ENCODE measurements at regions not wholly inside any gene's neighbourhood (a gene's known extent, or its start where the extent isn't known, plus 50 kb on each side); places are given as distances from the start of the nearest gene placed in this dataset.

- no peaks in the 10 kb centered on the region for H3K27me3 Mint-ChIP-seq (ENCODE audit: insufficient read depth, unreplicated experiment)
- no peaks in the 10 kb centered on the region for H3K9me3 Mint-ChIP-seq (ENCODE audit: unreplicated experiment)
- ChIA-PET POLR2A (no interaction called here), CTCF (no interaction called here)
- DNase-seq (ENCODE audit: unreplicated experiment), result no peak
- no peak overlapping the region for H3K4me3 Mint-ChIP-seq (ENCODE audit: unreplicated experiment)
- no peaks in the 10 kb centered on the region for H3K4me1 Mint-ChIP-seq (ENCODE audit: insufficient read depth, unreplicated experiment)
- intact Hi-C loops (cut with micrococcal nuclease), result no loop called here
- no peak overlapping the region for H3K27ac Mint-ChIP-seq (ENCODE audit: low read depth, unreplicated experiment)
- no peak for TF ChIP-seq CTCF (IDR thresholded peaks at IDR 0.05; ENCODE audit: unreplicated experiment)
- peaks cover 2% of the 10 kb centered on the region for H3K36me3 Mint-ChIP-seq (ENCODE audit: insufficient read depth, unreplicated experiment)
- BruUV-seq (replicated peaks), result no TSS peak
These were observed 790.8 kb upstream of the TBX3 start for GRCh38 chr12:115474539-115475353.

- no peaks in the 10 kb centered on the region for H3K4me1 Mint-ChIP-seq (ENCODE audit: insufficient read depth, unreplicated experiment)
- ChIA-PET POLR2A (no interaction called here), CTCF (no interaction called here)
- H3K36me3 Mint-ChIP-seq (ENCODE audit: insufficient read depth, unreplicated experiment), result no peaks in the 10 kb centered on the region
- no peaks in the 10 kb centered on the region for H3K27me3 Mint-ChIP-seq (ENCODE audit: insufficient read depth, unreplicated experiment)
- no peak overlapping the region for H3K4me3 Mint-ChIP-seq (ENCODE audit: unreplicated experiment)
- no TSS peak for BruUV-seq (replicated peaks)
- no peak for DNase-seq (ENCODE audit: unreplicated experiment)
- H3K27ac Mint-ChIP-seq (ENCODE audit: low read depth, unreplicated experiment), result no peak overlapping the region
- H3K9me3 Mint-ChIP-seq (ENCODE audit: unreplicated experiment), result no peaks in the 10 kb centered on the region
- no peak for TF ChIP-seq CTCF (IDR thresholded peaks at IDR 0.05; ENCODE audit: unreplicated experiment)
- intact Hi-C loops (cut with micrococcal nuclease), result no loop called here
These were observed 789.4 kb upstream of the TBX3 start for GRCh38 chr12:115473257-115473956.

DNA sequence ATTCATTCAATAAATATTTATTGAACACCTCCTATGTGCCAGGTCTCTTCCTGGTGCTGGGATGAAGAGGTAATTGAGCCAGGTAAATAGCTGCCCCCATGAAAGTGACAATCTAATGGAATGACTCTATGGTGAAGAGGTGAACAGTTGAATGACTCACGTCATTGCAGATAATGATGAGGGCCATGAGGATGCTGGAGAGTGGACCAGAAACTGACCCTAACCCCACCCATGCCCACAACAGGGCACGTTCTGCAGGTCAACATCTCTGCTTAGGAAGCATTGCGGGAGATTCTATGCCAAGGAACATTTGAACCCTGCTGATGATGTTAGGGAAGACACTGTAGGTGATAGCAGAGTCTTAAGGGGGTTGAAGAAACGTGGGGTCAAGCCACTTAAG, 788.9 kb upstream of the TBX3 start:
- H3K9me3 Mint-ChIP-seq (ENCODE audit: unreplicated experiment), result no peaks in the 10 kb centered on the region
- no peaks in the 10 kb centered on the region for H3K4me1 Mint-ChIP-seq (ENCODE audit: insufficient read depth, unreplicated experiment)
- H3K27me3 Mint-ChIP-seq (ENCODE audit: insufficient read depth, unreplicated experiment), result no peaks in the 10 kb centered on the region
- intact Hi-C loops (cut with micrococcal nuclease), result no loop called here
- TF ChIP-seq CTCF (IDR thresholded peaks at IDR 0.05; ENCODE audit: unreplicated experiment), result no peak
- H3K27ac Mint-ChIP-seq (ENCODE audit: low read depth, unreplicated experiment), result no peak overlapping the region
- CTCF ChIA-PET, result no interaction called here
- POLR2A ChIA-PET, result no interaction called here
- no peak for DNase-seq (ENCODE audit: unreplicated experiment)
- no peaks in the 10 kb centered on the region for H3K36me3 Mint-ChIP-seq (ENCODE audit: insufficient read depth, unreplicated experiment)
- no peak overlapping the region for H3K4me3 Mint-ChIP-seq (ENCODE audit: unreplicated experiment)
- BruUV-seq (replicated peaks), result no TSS peak

DNA sequence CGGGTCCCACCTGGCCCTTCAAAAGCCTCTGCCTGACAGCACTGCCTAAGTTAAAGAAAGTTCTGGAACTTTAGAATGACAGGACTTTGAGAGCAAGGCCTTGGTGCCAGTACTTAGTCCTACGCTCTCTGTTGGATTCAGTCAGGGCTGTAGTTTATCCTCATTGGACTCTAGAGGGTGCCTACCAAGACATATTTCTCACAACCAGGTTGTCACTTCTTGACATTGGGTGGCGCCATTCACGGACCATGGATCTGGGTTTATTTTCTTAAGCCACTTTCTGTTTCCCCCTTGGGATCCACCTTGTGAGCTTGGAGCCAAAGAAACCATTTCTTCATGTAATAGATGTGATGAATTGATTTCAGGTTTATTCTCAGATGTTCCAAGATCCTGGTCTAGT, 787.0 kb upstream of the TBX3 start:
- DNase-seq (ENCODE audit: unreplicated experiment), result no peak
- no peak for TF ChIP-seq CTCF (IDR thresholded peaks at IDR 0.05; ENCODE audit: unreplicated experiment)
- Mint-ChIP-seq H3K4me1 (ENCODE audit: insufficient read depth, unreplicated experiment) (no peaks in the 10 kb centered on the region), H3K9me3 (ENCODE audit: unreplicated experiment) (no peaks in the 10 kb centered on the region), H3K27ac (ENCODE audit: low read depth, unreplicated experiment) (no peak overlapping the region), H3K36me3 (ENCODE audit: insufficient read depth, unreplicated experiment) (no peaks in the 10 kb centered on the region), H3K4me3 (ENCODE audit: unreplicated experiment) (no peak overlapping the region), H3K27me3 (ENCODE audit: insufficient read depth, unreplicated experiment) (no peaks in the 10 kb centered on the region)
- POLR2A ChIA-PET, result no interaction called here
- no TSS peak for BruUV-seq (replicated peaks)
- intact Hi-C loops (cut with micrococcal nuclease), result no loop called here
- CTCF ChIA-PET, result interaction anchor here (0.6 kb wide), 1 partner anchor 160 kb away, joined by 3 read pairs; no protein-coding TSS in a partner anchor
